HT1080 (cell line): ENCODE measurements at regions not wholly inside any gene's neighbourhood (a gene's known extent, or its start where the extent isn't known, plus 50 kb on each side); places are given as distances from the start of the nearest gene placed in this dataset.
A peak's percentile ranks its signal among the peaks of the same experiment; 100 is the strongest.
"Not testable (repeated sequence)": the region's sequence is repeated elsewhere in the genome, so short reads cannot be mapped to it uniquely, and the experiment has no call there.

ENCODE experiments used
- DNase-seq: peaks from one replicate; pipeline ENCODE4 v3.0.0-alpha.2; 2015; ENCODE audit warnings: low read depth

GRCh38 chr17:83159204-83160049 lies 80.0 kb downstream of the METRNL start:
- no peak for DNase-seq

DNA sequence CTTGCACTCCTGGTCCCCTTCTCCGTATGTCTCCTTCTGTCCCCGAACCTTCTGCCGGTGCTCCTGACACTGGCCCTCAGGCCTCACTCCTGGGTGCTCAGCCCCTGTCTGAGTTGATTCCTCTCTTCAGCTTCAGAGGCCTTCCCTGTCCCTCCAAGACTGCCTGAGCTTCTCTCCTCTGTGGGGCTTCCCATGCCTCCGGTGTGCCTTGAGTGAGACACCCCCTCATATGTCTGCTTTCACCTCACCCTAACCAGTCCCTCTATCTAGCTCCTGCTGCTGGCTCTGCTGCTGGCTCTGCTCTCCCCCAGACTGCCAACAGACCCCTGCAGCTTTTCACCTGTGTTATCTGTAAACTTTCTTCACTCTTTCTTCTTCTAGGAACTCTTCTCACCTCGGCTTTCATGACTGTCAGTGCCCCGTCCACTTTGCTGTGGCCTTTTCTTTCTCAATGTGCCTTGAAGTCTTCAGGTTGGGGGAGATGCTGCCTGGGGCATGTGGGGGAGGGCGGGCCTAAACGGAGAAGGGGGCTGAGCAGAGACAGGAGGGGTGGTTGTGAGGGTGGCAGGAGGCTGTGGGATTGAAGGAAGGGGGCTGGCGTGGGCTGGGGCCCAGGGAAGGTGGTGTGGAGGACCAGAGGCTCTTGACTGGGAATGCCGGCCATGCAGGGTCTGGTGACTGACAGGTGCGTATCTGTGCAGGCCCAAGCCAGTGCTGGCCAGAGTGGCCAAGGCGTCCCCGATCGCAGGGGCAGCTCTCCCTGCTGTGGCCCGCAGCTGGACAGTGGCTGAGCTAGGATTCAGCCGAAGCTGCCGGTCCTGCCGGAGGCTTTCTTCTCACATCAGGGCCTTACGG lies 81.3 kb downstream of the METRNL start:
- DNase-seq = no peak

DNA sequence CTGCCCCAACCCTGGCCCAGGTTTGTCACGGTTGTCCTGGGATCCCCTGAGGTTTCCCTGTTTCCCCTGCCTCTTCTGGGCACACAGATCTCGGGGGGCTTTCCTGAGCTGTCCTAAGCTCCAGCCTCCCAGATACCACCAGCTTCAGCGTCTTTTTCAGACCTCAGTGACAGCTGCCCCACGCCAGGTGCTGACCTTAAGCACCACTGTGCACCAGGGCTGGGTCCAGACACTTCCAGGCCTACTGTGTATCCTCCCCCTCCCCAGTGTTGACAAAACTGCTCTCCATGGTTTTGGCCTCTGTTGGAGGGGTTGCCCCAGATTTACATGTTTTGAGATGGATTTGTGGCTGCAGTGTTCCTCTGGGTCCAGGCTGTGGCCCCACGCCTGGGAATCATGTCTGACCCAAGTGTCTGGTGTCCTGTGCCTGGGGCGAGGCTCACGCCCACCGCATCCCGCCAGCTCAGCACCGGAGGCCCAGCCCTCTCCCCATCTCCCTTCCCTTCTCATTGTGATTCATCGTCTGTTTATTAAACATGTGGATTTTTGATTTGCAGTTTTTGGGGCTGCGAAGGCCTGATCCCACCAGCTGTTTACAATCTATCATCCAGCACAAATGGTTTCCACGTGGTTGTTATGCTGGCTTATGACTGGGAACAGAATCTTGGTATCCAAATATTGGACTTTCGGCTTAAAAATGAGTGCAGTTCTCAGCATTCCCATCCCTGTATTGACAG lies 82.1 kb downstream of the METRNL start:
- peak; percentile 9 for DNase-seq

- no peak for DNase-seq
These were observed 82.8 kb downstream of the METRNL start for GRCh38 chr17:83162035-83162745.

DNA sequence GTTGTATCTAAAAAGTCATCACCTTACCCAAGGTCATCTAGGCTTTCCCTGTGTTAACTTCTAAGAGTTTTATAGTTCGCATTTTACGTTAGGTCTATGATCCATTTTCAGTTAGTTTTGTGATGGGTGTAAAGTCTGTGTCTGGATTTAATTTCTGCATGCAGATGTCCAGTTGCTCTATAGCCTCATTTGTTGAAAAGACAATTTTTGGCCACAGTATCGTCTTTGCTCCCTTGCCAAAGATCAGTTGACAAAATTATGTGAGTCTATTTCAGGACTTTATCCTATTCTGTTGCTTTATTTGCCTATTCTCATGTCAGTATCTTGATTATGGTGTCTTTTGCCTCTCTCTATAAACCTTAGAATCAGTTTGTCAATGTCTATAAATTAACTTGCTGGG lies 85.1 kb downstream of the METRNL start:
- no peak for DNase-seq

GRCh38 chr17:83170571-83171260 lies 91.3 kb downstream of the METRNL start:
- no peak for DNase-seq

GRCh38 chr17:83171661-83172060 lies 92.3 kb downstream of the METRNL start:
- no peak for DNase-seq

GRCh38 chr17:83172099-83172498 lies 92.7 kb downstream of the METRNL start:
- DNase-seq = not testable (repeated sequence)

- DNase-seq = not testable (repeated sequence)
These were observed 93.2 kb downstream of the METRNL start for GRCh38 chr17:83172646-83173045.

DNA sequence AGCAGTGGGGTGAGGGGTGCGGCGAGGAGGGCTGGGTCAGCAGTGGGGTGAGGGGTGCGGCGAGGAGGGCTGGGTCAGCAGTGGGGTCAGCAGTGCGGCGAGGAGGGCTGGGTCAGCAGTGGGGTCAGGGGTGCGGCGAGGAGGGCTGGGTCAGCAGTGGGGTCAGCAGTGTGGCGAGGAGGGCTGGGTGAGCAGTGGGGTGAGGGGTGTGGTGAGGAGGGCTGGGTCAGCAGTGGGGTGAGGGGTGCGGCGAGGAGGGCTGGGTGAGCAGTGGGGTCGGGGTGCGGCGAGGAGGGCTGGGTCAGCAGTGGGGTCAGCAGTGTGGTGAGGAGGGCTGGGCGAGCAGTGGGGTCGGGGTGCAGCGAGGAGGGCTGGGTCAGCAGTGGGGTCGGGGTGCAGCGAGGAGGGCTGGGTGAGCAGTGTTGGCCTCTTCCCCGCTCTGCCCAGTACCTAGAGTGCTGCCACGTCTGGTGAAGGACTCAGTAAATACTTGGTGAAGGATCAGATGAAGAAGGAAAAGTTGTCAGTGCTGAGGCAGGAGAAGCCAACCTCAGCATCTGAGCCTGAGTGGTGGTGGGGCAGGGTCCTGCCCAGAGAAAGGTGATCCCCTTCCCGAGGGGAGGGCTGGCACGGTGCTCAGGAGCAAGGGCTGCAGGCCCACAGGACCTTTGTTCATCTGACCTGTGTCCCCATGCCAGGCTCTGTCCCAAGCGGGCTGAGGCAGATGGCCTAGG lies 93.9 kb downstream of the METRNL start:
- DNase-seq = not testable (repeated sequence)

DNA sequence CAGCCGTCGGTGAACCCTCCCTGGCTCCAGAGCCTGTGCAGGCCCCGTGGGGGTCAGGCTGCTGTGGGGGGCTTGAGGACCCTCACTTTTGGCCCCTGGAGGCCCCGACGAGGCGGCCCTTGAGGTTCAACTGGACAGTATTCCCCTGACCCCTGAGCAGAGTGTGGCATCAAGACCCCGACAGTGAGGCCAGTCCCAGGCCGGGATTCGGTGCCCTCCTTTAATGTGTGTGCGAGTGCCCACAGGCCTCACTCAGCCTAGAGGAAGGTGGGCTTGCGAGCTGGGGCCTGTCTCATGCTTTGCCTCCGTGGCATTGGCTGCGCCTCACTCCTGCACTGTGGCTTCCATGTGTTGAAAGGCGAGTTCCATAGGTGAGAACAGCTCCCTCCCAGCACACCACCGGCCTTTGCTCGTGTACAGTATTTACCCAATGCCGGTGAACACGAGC lies 94.5 kb downstream of the METRNL start:
- no peak for DNase-seq

DNA sequence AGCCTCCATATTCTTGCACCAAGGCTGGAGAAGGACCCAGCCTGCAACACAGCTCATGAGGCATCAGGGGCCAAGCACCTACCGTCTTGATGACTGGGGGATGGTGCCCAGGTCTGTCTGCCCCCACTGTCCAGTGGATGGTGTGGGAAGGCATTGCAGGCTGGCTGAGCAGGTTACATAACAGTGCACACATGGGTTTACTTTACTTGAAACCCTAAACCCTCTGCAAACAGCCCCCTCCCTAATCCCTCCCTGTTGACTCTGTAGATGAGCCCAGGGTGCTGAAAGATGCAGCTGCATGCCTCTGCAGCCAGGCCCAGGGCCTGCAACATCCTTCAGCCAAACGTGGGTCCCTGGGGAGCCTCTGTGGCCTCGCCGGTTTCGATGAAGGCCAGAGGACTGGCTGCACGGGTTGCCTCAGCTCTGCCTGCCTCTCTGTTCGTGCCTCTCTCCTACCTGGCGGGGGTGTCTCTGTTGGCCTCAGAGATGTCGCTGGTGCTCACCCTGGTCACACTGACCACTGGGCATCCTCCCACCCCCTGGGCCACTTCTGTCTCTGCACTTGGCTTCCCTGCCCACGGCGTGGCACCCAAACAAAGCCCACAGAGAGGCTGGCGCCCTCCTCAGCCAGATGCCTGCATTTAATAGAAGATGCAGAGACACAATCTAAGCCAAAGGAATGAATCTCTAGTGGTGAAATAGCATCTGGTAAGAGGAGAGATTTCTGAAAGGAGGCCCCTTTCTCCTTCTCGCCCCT lies 95.1 kb downstream of the METRNL start:
- DNase-seq = no peak

DNA sequence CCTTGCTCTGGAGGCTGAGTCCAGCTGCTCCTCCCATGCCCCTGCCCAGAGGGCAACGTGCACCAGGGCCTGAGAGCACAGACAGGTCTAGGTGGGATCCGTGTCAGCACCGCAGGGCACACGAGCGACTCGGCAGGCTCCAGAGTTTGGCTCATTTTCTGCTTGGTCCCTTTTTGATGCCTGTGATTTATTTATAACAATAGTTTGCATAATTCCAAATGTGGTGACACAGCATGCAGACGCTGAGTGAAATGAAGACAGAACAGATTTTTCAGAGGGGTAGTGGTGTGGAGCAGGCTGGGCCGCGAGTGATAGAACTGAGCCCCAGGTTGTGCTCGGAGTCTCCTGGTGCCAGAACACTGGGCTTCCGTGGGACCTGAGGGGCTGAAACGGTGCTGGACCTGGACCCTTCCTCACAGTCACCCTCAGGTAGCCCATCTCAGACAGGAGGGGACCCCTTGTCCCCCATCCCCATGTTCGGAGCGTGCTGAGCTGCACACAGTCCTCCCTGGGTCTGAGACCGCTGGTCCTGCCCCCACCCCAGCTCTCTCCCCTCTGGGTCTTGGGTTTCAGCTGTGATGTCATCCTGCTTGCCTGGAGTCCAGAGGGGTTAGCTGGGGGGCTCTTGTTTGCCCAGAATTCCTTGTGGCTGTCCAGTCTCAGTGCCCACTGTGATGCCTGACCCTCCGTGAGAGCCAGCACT lies 95.9 kb downstream of the METRNL start:
- DNase-seq = no peak

- no peak for DNase-seq
These were observed 96.6 kb downstream of the METRNL start for GRCh38 chr17:83175822-83176622.

DNA sequence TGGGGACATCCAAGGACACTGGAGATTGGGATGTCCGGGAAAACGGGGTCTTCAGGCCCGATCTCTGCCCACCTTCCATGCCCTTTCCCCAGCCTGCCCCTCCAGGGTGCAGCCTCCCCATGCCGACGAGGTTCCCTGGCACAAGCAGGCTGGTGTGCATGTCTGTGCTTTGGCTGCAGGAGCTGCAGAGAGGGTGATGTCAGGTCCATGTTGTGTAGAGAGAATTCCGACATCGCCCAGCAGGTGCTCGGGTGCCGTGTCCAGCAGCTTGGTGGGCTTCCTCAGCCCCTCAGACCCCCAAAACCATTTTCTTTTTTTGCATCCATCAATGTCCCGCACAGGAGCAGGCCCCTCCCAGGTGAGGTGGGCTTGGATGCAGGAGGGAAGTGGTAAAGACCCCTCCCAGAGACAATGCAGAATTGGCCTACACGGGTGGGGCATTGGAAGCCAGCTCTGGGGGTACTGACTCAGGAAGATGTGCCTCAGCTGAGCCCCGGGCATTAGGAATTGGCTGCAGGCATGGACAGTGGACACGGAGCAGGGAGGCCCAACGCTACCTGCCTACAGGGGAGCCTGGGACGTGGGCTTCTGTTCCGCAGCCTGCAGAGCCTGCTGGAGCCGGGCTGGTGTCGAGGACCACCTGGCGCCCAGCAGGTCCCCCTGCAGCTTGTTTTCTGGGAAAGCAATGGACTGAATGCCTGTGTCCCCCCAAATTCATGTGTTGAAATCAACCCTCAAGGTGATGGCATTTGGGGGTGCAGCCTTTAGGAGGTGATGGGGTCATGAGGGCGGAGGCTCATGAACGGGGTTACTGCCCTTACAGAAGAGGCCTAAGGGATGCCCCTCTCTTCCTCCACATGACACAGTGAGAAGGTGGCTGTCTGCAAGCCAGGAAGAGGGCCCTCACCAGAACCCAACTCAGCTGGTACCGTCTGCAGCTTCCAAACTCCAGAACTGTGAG lies 97.5 kb downstream of the METRNL start:
- no peak for DNase-seq
